Ishikawa (cell line): ENCODE measurements at regions not wholly inside any gene's neighbourhood (a gene's known extent, or its start where the extent isn't known, plus 50 kb on each side); places are given as distances from the start of the nearest gene placed in this dataset.

Source experiments
- CEBPB ChIP-seq: IDR thresholded peaks from 2 replicates; pipeline ENCODE4 v1.6.1; 2012
- CREB1 ChIP-seq: IDR thresholded peaks from 2 replicates; pipeline ENCODE4 v1.6.1; 2012; ENCODE audit warnings: low read depth
- EGR1 ChIP-seq: IDR thresholded peaks from 2 replicates; pipeline ENCODE4 v1.6.1; 2012
- EP300 ChIP-seq: IDR thresholded peaks from 2 replicates; pipeline ENCODE4 v1.6.1; 2012; ENCODE audit warnings: borderline replicate concordance
- FOXM1 ChIP-seq: IDR thresholded peaks from 2 replicates; pipeline ENCODE4 v1.6.1; 2012; ENCODE audit warnings: low read depth, borderline replicate concordance
- NFIC ChIP-seq: IDR thresholded peaks from 2 replicates; pipeline ENCODE4 v1.6.1; 2012
- RAD21 ChIP-seq: IDR thresholded peaks from 2 replicates; pipeline ENCODE4 v1.6.1; 2012; ENCODE audit warnings: low read depth
- TAF1 ChIP-seq: IDR thresholded peaks from 2 replicates; pipeline ENCODE4 v1.6.1; 2012; ENCODE audit warnings: low read depth, mild to moderate bottlenecking
- TCF12 ChIP-seq: IDR thresholded peaks from 2 replicates; pipeline ENCODE4 v1.6.1; 2012; ENCODE audit warnings: low read depth
- TEAD4 ChIP-seq: IDR thresholded peaks from 2 replicates; pipeline ENCODE4 v1.6.1; 2012
- YY1 ChIP-seq: IDR thresholded peaks from 2 replicates; pipeline ENCODE4 v1.6.1; 2012; ENCODE audit warnings: low read depth
- ZBTB7A ChIP-seq: IDR thresholded peaks from 2 replicates; pipeline ENCODE4 v1.6.1; 2012; ENCODE audit warnings: low read depth
- TF ChIP-seq, protein P1 (sequence below): IDR thresholded peaks from 2 replicates; pipeline ENCODE4 v1.6.1; 2012; ENCODE audit warnings: low read depth, mild to moderate bottlenecking
- TF ChIP-seq, protein P2 (sequence below): IDR thresholded peaks from 2 replicates; pipeline ENCODE4 v1.6.1; 2012
- TF ChIP-seq, protein P3 (sequence below): IDR thresholded peaks from 2 replicates; pipeline ENCODE4 v1.6.1; 2012

- no peak for TF ChIP-seq TEAD4
- TF ChIP-seq TAF1: no peak
- no peak for TF ChIP-seq RAD21
- TF ChIP-seq CEBPB: no peak
- TF ChIP-seq, protein P1, sequence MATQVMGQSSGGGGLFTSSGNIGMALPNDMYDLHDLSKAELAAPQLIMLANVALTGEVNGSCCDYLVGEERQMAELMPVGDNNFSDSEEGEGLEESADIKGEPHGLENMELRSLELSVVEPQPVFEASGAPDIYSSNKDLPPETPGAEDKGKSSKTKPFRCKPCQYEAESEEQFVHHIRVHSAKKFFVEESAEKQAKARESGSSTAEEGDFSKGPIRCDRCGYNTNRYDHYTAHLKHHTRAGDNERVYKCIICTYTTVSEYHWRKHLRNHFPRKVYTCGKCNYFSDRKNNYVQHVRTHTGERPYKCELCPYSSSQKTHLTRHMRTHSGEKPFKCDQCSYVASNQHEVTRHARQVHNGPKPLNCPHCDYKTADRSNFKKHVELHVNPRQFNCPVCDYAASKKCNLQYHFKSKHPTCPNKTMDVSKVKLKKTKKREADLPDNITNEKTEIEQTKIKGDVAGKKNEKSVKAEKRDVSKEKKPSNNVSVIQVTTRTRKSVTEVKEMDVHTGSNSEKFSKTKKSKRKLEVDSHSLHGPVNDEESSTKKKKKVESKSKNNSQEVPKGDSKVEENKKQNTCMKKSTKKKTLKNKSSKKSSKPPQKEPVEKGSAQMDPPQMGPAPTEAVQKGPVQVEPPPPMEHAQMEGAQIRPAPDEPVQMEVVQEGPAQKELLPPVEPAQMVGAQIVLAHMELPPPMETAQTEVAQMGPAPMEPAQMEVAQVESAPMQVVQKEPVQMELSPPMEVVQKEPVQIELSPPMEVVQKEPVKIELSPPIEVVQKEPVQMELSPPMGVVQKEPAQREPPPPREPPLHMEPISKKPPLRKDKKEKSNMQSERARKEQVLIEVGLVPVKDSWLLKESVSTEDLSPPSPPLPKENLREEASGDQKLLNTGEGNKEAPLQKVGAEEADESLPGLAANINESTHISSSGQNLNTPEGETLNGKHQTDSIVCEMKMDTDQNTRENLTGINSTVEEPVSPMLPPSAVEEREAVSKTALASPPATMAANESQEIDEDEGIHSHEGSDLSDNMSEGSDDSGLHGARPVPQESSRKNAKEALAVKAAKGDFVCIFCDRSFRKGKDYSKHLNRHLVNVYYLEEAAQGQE: no peak
- no peak for TF ChIP-seq NFIC
- no peak for TF ChIP-seq YY1
- no peak for TF ChIP-seq TCF12
- TF ChIP-seq, protein P2, sequence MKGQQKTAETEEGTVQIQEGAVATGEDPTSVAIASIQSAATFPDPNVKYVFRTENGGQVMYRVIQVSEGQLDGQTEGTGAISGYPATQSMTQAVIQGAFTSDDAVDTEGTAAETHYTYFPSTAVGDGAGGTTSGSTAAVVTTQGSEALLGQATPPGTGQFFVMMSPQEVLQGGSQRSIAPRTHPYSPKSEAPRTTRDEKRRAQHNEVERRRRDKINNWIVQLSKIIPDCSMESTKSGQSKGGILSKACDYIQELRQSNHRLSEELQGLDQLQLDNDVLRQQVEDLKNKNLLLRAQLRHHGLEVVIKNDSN: no peak
- no peak for TF ChIP-seq FOXM1
- TF ChIP-seq CREB1: no peak
- no peak for TF ChIP-seq ZBTB7A
- TF ChIP-seq EP300: no peak
- TF ChIP-seq, protein P3, sequence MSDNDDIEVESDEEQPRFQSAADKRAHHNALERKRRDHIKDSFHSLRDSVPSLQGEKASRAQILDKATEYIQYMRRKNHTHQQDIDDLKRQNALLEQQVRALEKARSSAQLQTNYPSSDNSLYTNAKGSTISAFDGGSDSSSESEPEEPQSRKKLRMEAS: no peak
- no peak for TF ChIP-seq EGR1
These were observed 288.3 kb downstream of the RDH14 start for GRCh38 chr2:18272148-18272494.

DNA sequence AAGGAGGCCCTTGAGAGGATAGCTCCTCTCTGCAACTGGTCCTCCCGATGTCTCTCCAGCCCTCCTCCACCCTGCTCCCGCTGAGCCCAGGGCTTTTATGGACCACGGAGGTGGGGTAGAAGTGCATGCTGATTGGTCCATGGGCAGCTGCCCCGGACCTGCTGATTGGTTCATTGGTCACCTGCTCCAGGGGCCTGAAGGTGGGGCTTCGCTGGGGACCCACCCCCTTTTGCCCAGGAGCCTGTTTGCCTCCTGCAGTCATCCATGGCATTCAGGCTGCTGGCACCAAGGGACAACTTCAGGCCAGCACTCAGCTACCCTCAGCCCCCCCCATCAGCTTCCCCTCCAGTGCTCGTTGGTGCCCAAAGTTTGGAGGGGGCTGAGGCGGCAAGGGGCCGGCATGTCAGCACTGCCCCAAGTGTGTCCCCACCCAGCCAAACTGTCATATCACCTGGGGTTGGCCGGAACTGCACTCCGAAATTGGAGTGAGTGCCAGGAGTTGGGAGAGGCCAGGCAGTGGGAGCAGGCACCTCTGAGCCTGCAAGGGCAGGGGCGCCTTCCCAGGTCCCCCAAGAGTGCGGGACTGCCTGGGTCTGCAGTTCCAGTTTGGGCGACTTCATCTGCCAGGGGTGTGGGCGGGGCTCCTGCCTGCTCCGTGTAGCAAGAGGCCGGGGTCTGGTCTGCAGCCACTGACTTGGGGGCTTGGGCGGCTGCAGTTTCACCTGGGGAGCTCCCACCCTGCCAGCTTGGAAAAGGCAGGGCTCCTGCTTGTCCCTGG is 288.9 kb downstream of the RDH14 start:
- no peak for TF ChIP-seq YY1
- TF ChIP-seq EGR1: no peak
- no peak for TF ChIP-seq TCF12
- TF ChIP-seq RAD21: no peak
- no peak for TF ChIP-seq ZBTB7A

DNA sequence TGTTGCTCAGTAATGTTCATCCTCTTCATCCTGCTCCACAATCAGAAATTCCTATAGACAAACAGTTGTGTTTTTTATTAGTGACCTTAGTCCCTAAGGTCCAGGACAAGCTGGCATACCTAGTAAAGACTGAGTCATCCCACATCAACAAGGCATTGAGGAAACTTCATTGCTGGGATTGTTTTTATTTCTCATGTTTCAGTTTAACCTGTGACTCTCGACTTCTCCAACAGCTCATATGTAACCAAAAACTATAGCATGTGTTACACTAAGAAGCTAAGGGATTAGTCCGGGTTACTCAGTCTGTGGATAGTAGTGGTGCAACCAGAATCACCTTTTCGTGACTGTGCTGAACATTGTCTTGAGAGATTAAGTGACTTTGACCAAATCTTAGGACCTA is 292.1 kb downstream of the RDH14 start:
- no peak for TF ChIP-seq EP300
- TF ChIP-seq EGR1: no peak
- no peak for TF ChIP-seq CREB1
- TF ChIP-seq, protein P3: no peak
- no peak for TF ChIP-seq CEBPB
- TF ChIP-seq, protein P1: no peak
- no peak for TF ChIP-seq FOXM1
- TF ChIP-seq TCF12: no peak
- TF ChIP-seq ZBTB7A: no peak
- TF ChIP-seq TAF1: no peak

GRCh38 chr2:18267501-18267900 is 293.0 kb downstream of the RDH14 start:
- no peak for TF ChIP-seq TEAD4
- TF ChIP-seq, protein P2: no peak
- no peak for TF ChIP-seq TAF1
- no peak for TF ChIP-seq FOXM1
- TF ChIP-seq CREB1: no peak
- no peak for TF ChIP-seq TCF12

DNA sequence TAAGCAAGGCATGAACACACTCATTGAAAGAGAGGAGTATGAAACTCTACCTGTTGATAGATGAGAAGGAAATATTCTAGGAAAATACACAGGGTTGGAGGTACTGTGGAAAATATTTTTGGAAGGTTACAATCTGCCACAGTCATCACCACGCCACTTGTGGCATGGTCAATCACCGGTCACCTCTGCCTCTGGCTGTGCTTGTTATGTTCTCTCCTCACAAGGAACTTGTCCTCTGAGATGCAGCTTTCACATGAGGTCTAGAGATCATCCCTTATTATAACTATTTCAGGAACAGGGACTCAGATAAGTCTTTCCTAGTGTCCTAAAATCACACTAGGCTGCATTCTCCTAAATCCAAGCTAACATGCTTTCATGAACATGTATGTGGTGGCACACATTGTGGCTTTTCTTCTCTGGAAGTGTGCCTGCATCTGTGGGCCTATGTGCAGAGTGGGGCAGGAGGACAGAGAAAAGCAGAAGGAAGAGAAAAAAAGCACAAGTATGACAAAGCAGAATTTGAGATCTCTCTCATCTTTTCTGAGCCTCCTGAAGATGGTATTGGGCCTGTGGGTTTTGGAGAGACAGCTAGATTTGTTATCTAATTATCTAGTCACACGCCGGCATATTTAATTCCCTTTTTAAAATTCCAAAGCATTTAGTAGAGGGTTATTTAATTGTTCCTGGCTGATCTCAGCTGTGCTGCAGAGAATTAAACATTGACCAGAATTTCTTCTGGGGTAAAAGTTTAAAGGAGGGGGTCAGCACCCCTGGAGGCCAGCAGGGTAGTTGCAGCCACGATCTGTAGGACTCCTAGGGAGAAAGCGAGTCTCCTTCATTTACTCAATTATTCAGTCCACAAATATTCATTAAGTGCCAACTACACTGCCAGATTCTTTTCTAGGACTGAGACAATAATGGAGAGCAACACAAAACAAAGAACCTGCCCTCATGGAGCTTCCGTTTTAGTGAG is 294.6 kb downstream of the RDH14 start:
- TF ChIP-seq TCF12: no peak
- no peak for TF ChIP-seq RAD21
- TF ChIP-seq, protein P3: no peak
- TF ChIP-seq CREB1: no peak
- no peak for TF ChIP-seq TAF1
- TF ChIP-seq, protein P1: no peak
- no peak for TF ChIP-seq NFIC
- TF ChIP-seq CEBPB: no peak
- no peak for TF ChIP-seq EGR1
- TF ChIP-seq EP300: no peak
- no peak for TF ChIP-seq TEAD4
- no peak for TF ChIP-seq YY1
- TF ChIP-seq, protein P2: no peak
- TF ChIP-seq FOXM1: no peak
- no peak for TF ChIP-seq ZBTB7A
